ENCODE measurements at regions not wholly inside any gene's neighbourhood (a gene's known extent, or its start where the extent isn't known, plus 50 kb on each side); places are given as distances from the start of the nearest gene placed in this dataset.

GRCh38 chr3:27642796-27643195, 79.3 kb downstream of the EOMES start:
- no peak for TF ChIP-seq CTCF (IDR thresholded peaks at IDR 0.05)
- 90 to 91% methylated on average over 5 of the region's 5 CpGs for WGBS, 2 donors
- Histone ChIP-seq H3K27me3 (peaks cover 0 to 3% (median 0%) of the 10 kb centered on the region in 7 donors), H3K9me3 (no peaks in the 10 kb centered on the region), H3K4me3 (no peak overlapping the region), H3K27ac (no peak overlapping the region), H3K4me1 (peaks cover 0 to 12% (median 0%) of the 10 kb centered on the region in 9 donors), H3K36me3 (no peaks in the 10 kb centered on the region)
- DNase-seq = no peak
- no peak for ATAC-seq
- intact Hi-C loops (cut with DNase I) = no loop called here

GRCh38 chr3:27641888-27642601, 80.1 kb downstream of the EOMES start:
- intact Hi-C loops (cut with DNase I) = no loop called here
- no peaks in the 10 kb centered on the region for H3K36me3 ChIP-seq
- H3K27ac ChIP-seq = no peak overlapping the region
- no peak for TF ChIP-seq CTCF (IDR thresholded peaks at IDR 0.05)
- DNase-seq (no peak), ATAC-seq (no peak)
- no peaks in the 10 kb centered on the region for H3K9me3 ChIP-seq
- peaks cover 0 to 12% (median 0%) of the 10 kb centered on the region in 9 donors for H3K4me1 ChIP-seq
- no peak overlapping the region for H3K4me3 ChIP-seq
- 94 to 95% methylated on average over 5 of the region's 5 CpGs for WGBS, 2 donors
- peaks cover 0 to 3% (median 0%) of the 10 kb centered on the region in 7 donors for H3K27me3 ChIP-seq

- DNase-seq (no peak), ATAC-seq (no peak)
- intact Hi-C loops (cut with DNase I) = no loop called here
Measured at GRCh38 chr3:27641271-27641800, 80.8 kb downstream of the EOMES start.

GRCh38 chr3:27639271-27639670, 82.9 kb downstream of the EOMES start:
- no peak for TF ChIP-seq CTCF (IDR thresholded peaks at IDR 0.05)
- WGBS, 2 donors = 87 to 95% methylated on average over 2 of the region's 2 CpGs
- peaks cover 0 to 12% (median 0%) of the 10 kb centered on the region in 9 donors for H3K4me1 ChIP-seq
- H3K27ac ChIP-seq = peak overlapping the region in 1 of 10 donors; percentile 59
- H3K36me3 ChIP-seq = no peaks in the 10 kb centered on the region
- H3K4me3 ChIP-seq = no peak overlapping the region
- H3K27me3 ChIP-seq = peaks cover 0 to 3% (median 0%) of the 10 kb centered on the region in 7 donors
- intact Hi-C loops (cut with DNase I) = loop anchor here in 3 of 10 donors (10.0 kb wide), 1 partner anchor 154 kb away; the partner anchor contains the start of gene SLC4A7 (in 3 of the 3)
- no peaks in the 10 kb centered on the region for H3K9me3 ChIP-seq
- ATAC-seq (no peak), DNase-seq (no peak)

More at GRCh38 chr3:27641271-27641800, 80.8 kb downstream of the EOMES start:
- Histone ChIP-seq H3K27ac (no peak overlapping the region), H3K4me3 (no peak overlapping the region), H3K27me3 (peaks cover 0 to 3% (median 0%) of the 10 kb centered on the region in 7 donors), H3K4me1 (peaks cover 0 to 12% (median 0%) of the 10 kb centered on the region in 9 donors), H3K36me3 (no peaks in the 10 kb centered on the region), H3K9me3 (no peaks in the 10 kb centered on the region)
- 93 to 100% methylated on average over 1 of the region's 1 CpG for WGBS, 2 donors
- TF ChIP-seq CTCF (IDR thresholded peaks at IDR 0.05) = no peak
